HG03520 (cell line): ENCODE measurements at regions not wholly inside any gene's neighbourhood (a gene's known extent, or its start where the extent isn't known, plus 50 kb on each side); places are given as distances from the start of the nearest gene placed in this dataset.

Experiments
- ATAC-seq: cut with Tn5 transposase; IDR thresholded peaks from one replicate; pipeline ENCODE4 v1.9.1; 2021; ENCODE audit warnings: mild to moderate bottlenecking, moderate library complexity; ENCODE audit not compliant: unreplicated experiment

GRCh38 chr7:18354108-18355085 lies 141.2 kb upstream of the HDAC9 start:
- no peak for ATAC-seq

- peak; percentile 43 for ATAC-seq
These were observed 139.3 kb upstream of the HDAC9 start for GRCh38 chr7:18356191-18356645.

GRCh38 chr7:18357691-18358090 lies 137.9 kb upstream of the HDAC9 start:
- ATAC-seq: no peak

- ATAC-seq: no peak
These were observed 133.8 kb upstream of the HDAC9 start for GRCh38 chr7:18361756-18362155.

- no peak for ATAC-seq
These were observed 131.7 kb upstream of the HDAC9 start for GRCh38 chr7:18363751-18364380.

GRCh38 chr7:18364396-18364795 lies 131.2 kb upstream of the HDAC9 start:
- ATAC-seq: no peak

- ATAC-seq: no peak
These were observed 129.2 kb upstream of the HDAC9 start for GRCh38 chr7:18366394-18366793.

GRCh38 chr7:18369011-18369410 lies 126.5 kb upstream of the HDAC9 start:
- ATAC-seq: no peak

- no peak for ATAC-seq
These were observed 124.9 kb upstream of the HDAC9 start for GRCh38 chr7:18370633-18371032.

- no peak for ATAC-seq
These were observed 116.5 kb upstream of the HDAC9 start for GRCh38 chr7:18378989-18379605.

- no peak for ATAC-seq
These were observed 110.9 kb upstream of the HDAC9 start for GRCh38 chr7:18384491-18385143.

GRCh38 chr7:18386607-18387006 lies 108.9 kb upstream of the HDAC9 start:
- ATAC-seq: no peak

GRCh38 chr7:18387191-18387735 lies 108.3 kb upstream of the HDAC9 start:
- ATAC-seq: no peak

GRCh38 chr7:18390535-18390907 lies 105.0 kb upstream of the HDAC9 start:
- peak; percentile 25 for ATAC-seq

GRCh38 chr7:18393465-18394118 lies 102.0 kb upstream of the HDAC9 start:
- no peak for ATAC-seq

- ATAC-seq: no peak
These were observed 99.7 kb upstream of the HDAC9 start for GRCh38 chr7:18395868-18396267.

GRCh38 chr7:18396953-18397352 lies 98.6 kb upstream of the HDAC9 start:
- no peak for ATAC-seq

- ATAC-seq: no peak
These were observed 95.9 kb upstream of the HDAC9 start for GRCh38 chr7:18399436-18400235.

GRCh38 chr7:18400275-18400674 lies 95.3 kb upstream of the HDAC9 start:
- no peak for ATAC-seq

- no peak for ATAC-seq
These were observed 94.8 kb upstream of the HDAC9 start for GRCh38 chr7:18400726-18401125.
